IMR-90 (cell line): ENCODE measurements at regions not wholly inside any gene's neighbourhood (a gene's known extent, or its start where the extent isn't known, plus 50 kb on each side); places are given as distances from the start of the nearest gene placed in this dataset.

Source experiments
- BHLHE40 ChIP-seq: fragments of 150-350 bp; IDR thresholded peaks from 2 replicates; pipeline ENCODE4 v1.6.1; 2016; ENCODE audit warnings: mild to moderate bottlenecking, low read depth, low read length
- CEBPB ChIP-seq: IDR thresholded peaks from 2 replicates; pipeline ENCODE4 v1.6.1; 2012; ENCODE audit warnings: low read depth, low read length, improper control_type of control experiment
- CHD1 ChIP-seq: IDR thresholded peaks from 2 replicates; pipeline ENCODE4 v1.6.1; 2012; ENCODE audit warnings: low read depth, low read length, improper control_type of control experiment
- FOS ChIP-seq: fragments of 150-350 bp; IDR thresholded peaks from 2 replicates; pipeline ENCODE4 v1.6.1; 2016; ENCODE audit warnings: low read depth, low read length
- MAZ ChIP-seq: IDR thresholded peaks from 2 replicates; pipeline ENCODE4 v1.6.1; 2012; ENCODE audit warnings: low read depth, mild to moderate bottlenecking, low read length, improper control_type of control experiment, moderate library complexity, borderline replicate concordance
- MXI1 ChIP-seq: IDR thresholded peaks from 2 replicates; pipeline ENCODE4 v1.6.1; 2012; ENCODE audit warnings: low read depth, mild to moderate bottlenecking, low read length, moderate library complexity, borderline replicate concordance
- POLR2A ChIP-seq: IDR thresholded peaks from 2 replicates; pipeline ENCODE4 v1.6.1; 2012; ENCODE audit warnings: mild to moderate bottlenecking, low read depth, low read length
- RAD21 ChIP-seq: IDR thresholded peaks from 2 replicates; pipeline ENCODE4 v1.6.1; 2012; ENCODE audit warnings: low read length, improper control_type of control experiment
- RCOR1 ChIP-seq: IDR thresholded peaks from 2 replicates; pipeline ENCODE4 v1.6.1; 2012; ENCODE audit warnings: mild to moderate bottlenecking, low read length, improper control_type of control experiment; ENCODE audit not compliant: insufficient replicate concordance
- RFX5 ChIP-seq: IDR thresholded peaks from 2 replicates; pipeline ENCODE4 v1.8.0; 2012; ENCODE audit warnings: low read depth, mild to moderate bottlenecking, low read length, moderate library complexity
- SMC3 ChIP-seq: fragments of 150-350 bp; IDR thresholded peaks from 2 replicates; pipeline ENCODE4 v1.6.1; 2016; ENCODE audit warnings: low read depth, mild to moderate bottlenecking, antibody characterized with exemption, low read length, moderate library complexity
- TF ChIP-seq, protein P1 (sequence below): conservative IDR thresholded peaks from 2 replicates; pipeline ENCODE4 v1.5.1; 2012; ENCODE audit warnings: mild to moderate bottlenecking, low read depth, low read length, improper control_type of control experiment
- TF ChIP-seq, protein P2 (sequence below): fragments of 150-350 bp; IDR thresholded peaks from 2 replicates; pipeline ENCODE4 v1.6.1; 2017; ENCODE audit warnings: mild to moderate bottlenecking, antibody characterized with exemption, low read length, low read depth
- TF ChIP-seq, protein P3 (sequence below): fragments of 150-350 bp; IDR thresholded peaks from 2 replicates; pipeline ENCODE4 v1.6.1; 2016; ENCODE audit warnings: low read depth, mild to moderate bottlenecking, low read length, moderate library complexity, borderline replicate concordance

DNA sequence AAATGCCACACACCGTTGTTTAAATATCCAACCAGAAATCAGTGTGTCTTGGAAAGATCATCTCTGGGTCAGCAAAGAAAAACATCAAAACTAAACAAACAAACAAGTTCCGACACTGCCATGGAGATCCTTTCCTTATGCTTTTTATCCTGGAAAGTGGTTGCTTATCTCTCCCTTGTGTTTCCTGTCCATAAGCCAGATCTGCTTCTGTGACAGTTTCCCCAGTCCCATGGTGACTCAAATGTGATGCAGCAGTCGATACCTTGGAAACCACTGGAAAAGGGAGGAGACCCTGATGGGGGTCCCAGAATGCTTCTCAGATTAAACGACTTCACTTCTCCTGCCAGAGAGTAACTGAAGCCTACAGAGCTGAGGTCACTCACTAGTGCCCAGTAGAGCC lies 94.7 kb downstream of the DMRTA2 start:
- no peak for TF ChIP-seq SMC3
- TF ChIP-seq RCOR1, result no peak
- no peak for TF ChIP-seq RAD21
- TF ChIP-seq, protein P1, sequence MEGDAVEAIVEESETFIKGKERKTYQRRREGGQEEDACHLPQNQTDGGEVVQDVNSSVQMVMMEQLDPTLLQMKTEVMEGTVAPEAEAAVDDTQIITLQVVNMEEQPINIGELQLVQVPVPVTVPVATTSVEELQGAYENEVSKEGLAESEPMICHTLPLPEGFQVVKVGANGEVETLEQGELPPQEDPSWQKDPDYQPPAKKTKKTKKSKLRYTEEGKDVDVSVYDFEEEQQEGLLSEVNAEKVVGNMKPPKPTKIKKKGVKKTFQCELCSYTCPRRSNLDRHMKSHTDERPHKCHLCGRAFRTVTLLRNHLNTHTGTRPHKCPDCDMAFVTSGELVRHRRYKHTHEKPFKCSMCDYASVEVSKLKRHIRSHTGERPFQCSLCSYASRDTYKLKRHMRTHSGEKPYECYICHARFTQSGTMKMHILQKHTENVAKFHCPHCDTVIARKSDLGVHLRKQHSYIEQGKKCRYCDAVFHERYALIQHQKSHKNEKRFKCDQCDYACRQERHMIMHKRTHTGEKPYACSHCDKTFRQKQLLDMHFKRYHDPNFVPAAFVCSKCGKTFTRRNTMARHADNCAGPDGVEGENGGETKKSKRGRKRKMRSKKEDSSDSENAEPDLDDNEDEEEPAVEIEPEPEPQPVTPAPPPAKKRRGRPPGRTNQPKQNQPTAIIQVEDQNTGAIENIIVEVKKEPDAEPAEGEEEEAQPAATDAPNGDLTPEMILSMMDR, result no peak
- TF ChIP-seq RFX5, result no peak
- no peak for TF ChIP-seq POLR2A
- TF ChIP-seq MAZ, result no peak
- no peak for TF ChIP-seq MXI1
- TF ChIP-seq BHLHE40, result no peak
- TF ChIP-seq, protein P2, sequence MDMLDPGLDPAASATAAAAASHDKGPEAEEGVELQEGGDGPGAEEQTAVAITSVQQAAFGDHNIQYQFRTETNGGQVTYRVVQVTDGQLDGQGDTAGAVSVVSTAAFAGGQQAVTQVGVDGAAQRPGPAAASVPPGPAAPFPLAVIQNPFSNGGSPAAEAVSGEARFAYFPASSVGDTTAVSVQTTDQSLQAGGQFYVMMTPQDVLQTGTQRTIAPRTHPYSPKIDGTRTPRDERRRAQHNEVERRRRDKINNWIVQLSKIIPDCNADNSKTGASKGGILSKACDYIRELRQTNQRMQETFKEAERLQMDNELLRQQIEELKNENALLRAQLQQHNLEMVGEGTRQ, result no peak
- no peak for TF ChIP-seq CHD1
- no peak for TF ChIP-seq CEBPB
- TF ChIP-seq FOS, result no peak
- TF ChIP-seq, protein P3, sequence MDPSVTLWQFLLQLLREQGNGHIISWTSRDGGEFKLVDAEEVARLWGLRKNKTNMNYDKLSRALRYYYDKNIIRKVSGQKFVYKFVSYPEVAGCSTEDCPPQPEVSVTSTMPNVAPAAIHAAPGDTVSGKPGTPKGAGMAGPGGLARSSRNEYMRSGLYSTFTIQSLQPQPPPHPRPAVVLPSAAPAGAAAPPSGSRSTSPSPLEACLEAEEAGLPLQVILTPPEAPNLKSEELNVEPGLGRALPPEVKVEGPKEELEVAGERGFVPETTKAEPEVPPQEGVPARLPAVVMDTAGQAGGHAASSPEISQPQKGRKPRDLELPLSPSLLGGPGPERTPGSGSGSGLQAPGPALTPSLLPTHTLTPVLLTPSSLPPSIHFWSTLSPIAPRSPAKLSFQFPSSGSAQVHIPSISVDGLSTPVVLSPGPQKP, result no peak
